K562 (cell line): ENCODE measurements at regions not wholly inside any gene's neighbourhood (a gene's known extent, or its start where the extent isn't known, plus 50 kb on each side); places are given as distances from the start of the nearest gene placed in this dataset.

ENCODE experiments used
- ATAC-seq: fragments of 200-7000 bp; cut with Tn5 transposase; 3 replicates; pipeline ENCODE4 v1.9.1; 2020; ENCODE audit warnings: moderate library complexity
- BruUV-seq: library from RNA; stranded (reverse); fragments of 400-500 nt; replicated peaks from 2 replicates; lab custom pipeline; 2021; lab: Mats Ljungman, UMichigan
- CTCF ChIA-PET: fragments of 300-600 bp; formaldehyde crosslinking; extraction: SDS; loops from one replicate; lab custom pipeline; 2021; ENCODE audit warnings: low intra/inter-chr PET ratio; lab: Yijun Ruan, JAX
- POLR2A ChIA-PET: fragments of 300-600, 350-650 bp; sonication (Branson Sonifier 250); formaldehyde crosslinking; extraction: SDS; loops from one replicate; lab custom pipeline; 2021; ENCODE audit warnings: antibody characterized with exemption, inconsistent platforms; lab: Yijun Ruan, JAX
- DNase-seq, 4 experiments: peaks; one replicate each; pipeline versions ENCODE4 v3.0.0 to v3.0.0-alpha.2; 2011 to 2018; ENCODE audit warnings: low spot score in 3 of 4, mixed read lengths in 3 of 4; ENCODE audit errors: extremely low read depth in 1 of 4
- FAIRE-seq: peaks from 2 replicates; lab custom pipeline; 2011; peaks lifted over from hg19 to GRCh38; lab: Jason Lieb, UNC
- H2AFZ ChIP-seq: 2 replicates; pipeline ENCODE4 v1.6.0; 2011; ENCODE audit warnings: low read depth, low read length, control low read depth, inconsistent platforms
- H3K27ac ChIP-seq: fragments of 200-600 bp; 3 replicates; pipeline ENCODE4 v1.8.0; 2011; ENCODE audit warnings: low read depth, mild to moderate bottlenecking, control low read depth, inconsistent platforms, low read length, moderate library complexity, mixed read lengths; ENCODE audit errors: extremely low read depth
- H3K27me3 ChIP-seq, 2 experiments: fragments of 300-600 bp in 1 of 2; 2 replicates in 1 of 2; 3 replicates in 1 of 2; pipeline versions ENCODE4 v1.6.0 to v1.8.0; 2011; ENCODE audit warnings: inconsistent platforms in 2 of 2, low read length in 2 of 2, mild to moderate bottlenecking in 1 of 2, mixed read lengths in 1 of 2, moderate library complexity in 1 of 2; ENCODE audit not compliant: control insufficient read depth in 2 of 2, insufficient read depth in 2 of 2
- H3K36me3 ChIP-seq: fragments of 300-600 bp; 3 replicates; pipeline ENCODE4 v1.8.0; 2011; ENCODE audit warnings: mild to moderate bottlenecking, low read length, inconsistent platforms; ENCODE audit not compliant: control insufficient read depth, insufficient read depth
- H3K4me1 ChIP-seq, 2 experiments: fragments of 200-600 bp in 1 of 2; replicated peaks in 1 of 2; 2 replicates in 1 of 2; 3 replicates in 1 of 2; pipeline versions ENCODE4 v1.5.1 to v1.8.0; 2011; ENCODE audit warnings: inconsistent platforms in 2 of 2, low read length in 2 of 2, mild to moderate bottlenecking in 1 of 2, mixed read lengths in 1 of 2, moderate library complexity in 1 of 2; ENCODE audit not compliant: control insufficient read depth in 2 of 2, insufficient read depth in 2 of 2
- H3K4me2 ChIP-seq: 2 replicates; pipeline ENCODE4 v1.6.1; 2011; ENCODE audit warnings: low read length, control low read depth, inconsistent platforms, mixed read lengths; ENCODE audit not compliant: insufficient read depth
- H3K4me3 ChIP-seq: fragments of 200-600 bp; sonication (generic), shearing (Covaris generic); 2 replicates; pipeline ENCODE4 v1.5.1; 2016; ENCODE audit warnings: control low read depth, inconsistent platforms
- H3K79me2 ChIP-seq: fragments of 200-600 bp; 3 replicates; pipeline ENCODE4 v1.8.0; 2011; ENCODE audit warnings: low read length, inconsistent platforms; ENCODE audit not compliant: control insufficient read depth, insufficient read depth
- H3K9ac ChIP-seq, 2 experiments: 2 replicates each; pipeline versions ENCODE4 v1.6.0 to v1.6.1; 2011; ENCODE audit warnings: low read depth in 2 of 2, low read length in 2 of 2, control low read depth in 1 of 2, inconsistent platforms in 1 of 2, mild to moderate bottlenecking in 1 of 2, mixed read lengths in 1 of 2; ENCODE audit not compliant: insufficient read depth in 1 of 2
- H3K9me1 ChIP-seq: one replicate; pipeline ENCODE4 v1.6.0; 2011; ENCODE audit warnings: inconsistent platforms, mild to moderate bottlenecking, low read length, moderate library complexity; ENCODE audit not compliant: control insufficient read depth, insufficient read depth
- H3K9me3 ChIP-seq: replicated peaks from 2 replicates; pipeline ENCODE4 v1.5.1; 2011; ENCODE audit warnings: low read depth, low read length, inconsistent platforms; ENCODE audit not compliant: control insufficient read depth, insufficient read depth
- H4K20me1 ChIP-seq: replicated peaks from 2 replicates; pipeline ENCODE4 v1.6.1; 2011; ENCODE audit warnings: low read length, inconsistent platforms, mixed read lengths; ENCODE audit not compliant: control insufficient read depth, insufficient read depth
- BRCA1 ChIP-seq, 2 experiments: fragments of 450-650 bp in 1 of 2; sonication (generic) in 1 of 2; formaldehyde crosslinking in 1 of 2; IDR thresholded peaks; 2 replicates each; pipeline versions ENCODE4 v1.5.0 to v1.6.1; 2017 to 2020; ENCODE audit warnings: mild to moderate bottlenecking in 1 of 2, missing genetic modification reagents in 1 of 2
- CBX5 ChIP-seq: IDR thresholded peaks from 2 replicates; pipeline ENCODE4 v1.6.1; 2014; ENCODE audit warnings: low read depth, borderline replicate concordance
- ETS1 ChIP-seq: conservative IDR thresholded peaks from 2 replicates; pipeline ENCODE4 v1.6.1; 2011; ENCODE audit warnings: low read depth, mild to moderate bottlenecking, low read length; ENCODE audit not compliant: control insufficient read depth
- FOXJ2 ChIP-seq: fragments of 200-800 bp; sonication (Bioruptor generic); IDR thresholded peaks from 2 replicates; pipeline ENCODE4 v1.6.1; 2016; ENCODE audit warnings: missing genetic modification characterization, missing compliant biosample characterization
- HNRNPK ChIP-seq: fragments of 200-400 bp; formaldehyde crosslinking; IDR thresholded peaks from one replicate; pipeline ENCODE4 v1.6.1; 2018; ENCODE audit warnings: mild to moderate bottlenecking, low read depth, low read length; ENCODE audit not compliant: poor library complexity, severe bottlenecking
- WHSC1 ChIP-seq: IDR thresholded peaks from one replicate; pipeline ENCODE4 v1.6.1; 2012; ENCODE audit warnings: low read length, control low read depth, inconsistent platforms
- WGBS: fragments of 100-300 bp; shearing (Covaris generic); methylation state at CpG from one replicate; pipeline ENCODE4 v1.1.6; 2016; ENCODE audit warnings: low coverage, mixed read lengths; ENCODE audit not compliant: insufficient coverage; ENCODE audit errors: missing lambda C conversion rate; 5-methylcytosine and 5-hydroxymethylcytosine counted together
- in situ Hi-C: fragments of 300-500 bp; cut with MboI; formaldehyde crosslinking; loops from 4 replicates; pipeline ENCODE4 v1.15.0; 2018; ENCODE audit warnings: inconsistent platforms, mixed read lengths
- intact Hi-C: fragments of 100-400 bp; cut with micrococcal nuclease; formaldehyde crosslinking; loops from 2 replicates; pipeline ENCODE4 v1.14.2; 2022
- TF ChIP-seq, protein P1 (sequence below): fragments of 450-650 bp; IDR thresholded peaks from 2 replicates; pipeline ENCODE4 v1.6.1; 2016; ENCODE audit warnings: mild to moderate bottlenecking, moderate library complexity
- TF ChIP-seq, protein P2 (sequence below): fragments of 250-450 bp; sonication (Bioruptor Pico); IDR thresholded peaks from 2 replicates; pipeline ENCODE4 v1.4.0; 2020; ENCODE audit warnings: mild to moderate bottlenecking

DNA sequence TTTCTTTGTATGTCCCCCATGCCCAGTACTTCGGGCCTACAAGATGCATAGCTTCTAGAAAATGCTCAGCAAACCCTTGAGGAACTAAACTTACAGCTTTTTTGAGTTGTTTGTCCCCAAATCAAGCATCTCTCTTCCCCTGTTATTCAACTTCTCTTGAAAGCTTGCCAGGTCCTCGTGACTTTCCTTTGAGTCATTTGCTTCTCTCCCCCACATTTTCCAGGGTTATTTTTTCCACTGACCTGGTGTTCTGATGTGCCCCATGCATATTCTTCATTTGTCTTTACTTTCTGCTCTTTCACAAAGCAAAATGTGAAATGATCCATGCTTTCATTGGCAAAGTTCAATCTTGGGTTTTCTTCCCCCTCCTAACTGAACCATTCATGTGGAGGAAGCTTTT is 204.8 kb downstream of the TFAP2A start:
- H3K36me3 ChIP-seq = no peaks in the 10 kb centered on the region
- H3K79me2 ChIP-seq = no peaks in the 10 kb centered on the region
- in situ Hi-C loops = no loop called here
- CTCF ChIA-PET = no interaction called here
- H3K9me3 ChIP-seq = no peaks in the 10 kb centered on the region
- BruUV-seq = no TSS peak
- WGBS = 0% methylated on average over 2 of the region's 2 CpGs
- H3K27ac ChIP-seq = no peak overlapping the region
- no peak for ATAC-seq
- no peaks in the 10 kb centered on the region for H4K20me1 ChIP-seq
- H3K4me3 ChIP-seq = no peak overlapping the region
- DNase-seq = no peak
- no peaks in the 10 kb centered on the region; a peak in 1 of 5 replicates for H3K27me3 ChIP-seq
- no peak for FAIRE-seq
- H3K4me2 ChIP-seq = no peak overlapping the region
- H3K4me1 ChIP-seq = no peaks in the 10 kb centered on the region
- H2AFZ ChIP-seq = no peak overlapping the region
- no peaks in the 10 kb centered on the region for H3K9me1 ChIP-seq
- POLR2A ChIA-PET = no interaction called here
- H3K9ac ChIP-seq = no peak overlapping the region
- intact Hi-C loops = no loop called here
- no peak for TF ChIP-seq HNRNPK
- TF ChIP-seq BRCA1 (IDR thresholded peaks at IDR 0.05) = no peak
- no peak for TF ChIP-seq BRCA1 (CRISPR knock-in tag; IDR thresholded peaks at IDR 0.05)
- TF ChIP-seq, protein P1, sequence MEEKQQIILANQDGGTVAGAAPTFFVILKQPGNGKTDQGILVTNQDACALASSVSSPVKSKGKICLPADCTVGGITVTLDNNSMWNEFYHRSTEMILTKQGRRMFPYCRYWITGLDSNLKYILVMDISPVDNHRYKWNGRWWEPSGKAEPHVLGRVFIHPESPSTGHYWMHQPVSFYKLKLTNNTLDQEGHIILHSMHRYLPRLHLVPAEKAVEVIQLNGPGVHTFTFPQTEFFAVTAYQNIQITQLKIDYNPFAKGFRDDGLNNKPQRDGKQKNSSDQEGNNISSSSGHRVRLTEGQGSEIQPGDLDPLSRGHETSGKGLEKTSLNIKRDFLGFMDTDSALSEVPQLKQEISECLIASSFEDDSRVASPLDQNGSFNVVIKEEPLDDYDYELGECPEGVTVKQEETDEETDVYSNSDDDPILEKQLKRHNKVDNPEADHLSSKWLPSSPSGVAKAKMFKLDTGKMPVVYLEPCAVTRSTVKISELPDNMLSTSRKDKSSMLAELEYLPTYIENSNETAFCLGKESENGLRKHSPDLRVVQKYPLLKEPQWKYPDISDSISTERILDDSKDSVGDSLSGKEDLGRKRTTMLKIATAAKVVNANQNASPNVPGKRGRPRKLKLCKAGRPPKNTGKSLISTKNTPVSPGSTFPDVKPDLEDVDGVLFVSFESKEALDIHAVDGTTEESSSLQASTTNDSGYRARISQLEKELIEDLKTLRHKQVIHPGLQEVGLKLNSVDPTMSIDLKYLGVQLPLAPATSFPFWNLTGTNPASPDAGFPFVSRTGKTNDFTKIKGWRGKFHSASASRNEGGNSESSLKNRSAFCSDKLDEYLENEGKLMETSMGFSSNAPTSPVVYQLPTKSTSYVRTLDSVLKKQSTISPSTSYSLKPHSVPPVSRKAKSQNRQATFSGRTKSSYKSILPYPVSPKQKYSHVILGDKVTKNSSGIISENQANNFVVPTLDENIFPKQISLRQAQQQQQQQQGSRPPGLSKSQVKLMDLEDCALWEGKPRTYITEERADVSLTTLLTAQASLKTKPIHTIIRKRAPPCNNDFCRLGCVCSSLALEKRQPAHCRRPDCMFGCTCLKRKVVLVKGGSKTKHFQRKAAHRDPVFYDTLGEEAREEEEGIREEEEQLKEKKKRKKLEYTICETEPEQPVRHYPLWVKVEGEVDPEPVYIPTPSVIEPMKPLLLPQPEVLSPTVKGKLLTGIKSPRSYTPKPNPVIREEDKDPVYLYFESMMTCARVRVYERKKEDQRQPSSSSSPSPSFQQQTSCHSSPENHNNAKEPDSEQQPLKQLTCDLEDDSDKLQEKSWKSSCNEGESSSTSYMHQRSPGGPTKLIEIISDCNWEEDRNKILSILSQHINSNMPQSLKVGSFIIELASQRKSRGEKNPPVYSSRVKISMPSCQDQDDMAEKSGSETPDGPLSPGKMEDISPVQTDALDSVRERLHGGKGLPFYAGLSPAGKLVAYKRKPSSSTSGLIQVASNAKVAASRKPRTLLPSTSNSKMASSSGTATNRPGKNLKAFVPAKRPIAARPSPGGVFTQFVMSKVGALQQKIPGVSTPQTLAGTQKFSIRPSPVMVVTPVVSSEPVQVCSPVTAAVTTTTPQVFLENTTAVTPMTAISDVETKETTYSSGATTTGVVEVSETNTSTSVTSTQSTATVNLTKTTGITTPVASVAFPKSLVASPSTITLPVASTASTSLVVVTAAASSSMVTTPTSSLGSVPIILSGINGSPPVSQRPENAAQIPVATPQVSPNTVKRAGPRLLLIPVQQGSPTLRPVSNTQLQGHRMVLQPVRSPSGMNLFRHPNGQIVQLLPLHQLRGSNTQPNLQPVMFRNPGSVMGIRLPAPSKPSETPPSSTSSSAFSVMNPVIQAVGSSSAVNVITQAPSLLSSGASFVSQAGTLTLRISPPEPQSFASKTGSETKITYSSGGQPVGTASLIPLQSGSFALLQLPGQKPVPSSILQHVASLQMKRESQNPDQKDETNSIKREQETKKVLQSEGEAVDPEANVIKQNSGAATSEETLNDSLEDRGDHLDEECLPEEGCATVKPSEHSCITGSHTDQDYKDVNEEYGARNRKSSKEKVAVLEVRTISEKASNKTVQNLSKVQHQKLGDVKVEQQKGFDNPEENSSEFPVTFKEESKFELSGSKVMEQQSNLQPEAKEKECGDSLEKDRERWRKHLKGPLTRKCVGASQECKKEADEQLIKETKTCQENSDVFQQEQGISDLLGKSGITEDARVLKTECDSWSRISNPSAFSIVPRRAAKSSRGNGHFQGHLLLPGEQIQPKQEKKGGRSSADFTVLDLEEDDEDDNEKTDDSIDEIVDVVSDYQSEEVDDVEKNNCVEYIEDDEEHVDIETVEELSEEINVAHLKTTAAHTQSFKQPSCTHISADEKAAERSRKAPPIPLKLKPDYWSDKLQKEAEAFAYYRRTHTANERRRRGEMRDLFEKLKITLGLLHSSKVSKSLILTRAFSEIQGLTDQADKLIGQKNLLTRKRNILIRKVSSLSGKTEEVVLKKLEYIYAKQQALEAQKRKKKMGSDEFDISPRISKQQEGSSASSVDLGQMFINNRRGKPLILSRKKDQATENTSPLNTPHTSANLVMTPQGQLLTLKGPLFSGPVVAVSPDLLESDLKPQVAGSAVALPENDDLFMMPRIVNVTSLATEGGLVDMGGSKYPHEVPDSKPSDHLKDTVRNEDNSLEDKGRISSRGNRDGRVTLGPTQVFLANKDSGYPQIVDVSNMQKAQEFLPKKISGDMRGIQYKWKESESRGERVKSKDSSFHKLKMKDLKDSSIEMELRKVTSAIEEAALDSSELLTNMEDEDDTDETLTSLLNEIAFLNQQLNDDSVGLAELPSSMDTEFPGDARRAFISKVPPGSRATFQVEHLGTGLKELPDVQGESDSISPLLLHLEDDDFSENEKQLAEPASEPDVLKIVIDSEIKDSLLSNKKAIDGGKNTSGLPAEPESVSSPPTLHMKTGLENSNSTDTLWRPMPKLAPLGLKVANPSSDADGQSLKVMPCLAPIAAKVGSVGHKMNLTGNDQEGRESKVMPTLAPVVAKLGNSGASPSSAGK = no peak
- no peak for TF ChIP-seq CBX5
- no peak for TF ChIP-seq ETS1
- no peak for TF ChIP-seq WHSC1
- peak; percentile 74 for TF ChIP-seq FOXJ2 (tag)
- TF ChIP-seq, protein P2, sequence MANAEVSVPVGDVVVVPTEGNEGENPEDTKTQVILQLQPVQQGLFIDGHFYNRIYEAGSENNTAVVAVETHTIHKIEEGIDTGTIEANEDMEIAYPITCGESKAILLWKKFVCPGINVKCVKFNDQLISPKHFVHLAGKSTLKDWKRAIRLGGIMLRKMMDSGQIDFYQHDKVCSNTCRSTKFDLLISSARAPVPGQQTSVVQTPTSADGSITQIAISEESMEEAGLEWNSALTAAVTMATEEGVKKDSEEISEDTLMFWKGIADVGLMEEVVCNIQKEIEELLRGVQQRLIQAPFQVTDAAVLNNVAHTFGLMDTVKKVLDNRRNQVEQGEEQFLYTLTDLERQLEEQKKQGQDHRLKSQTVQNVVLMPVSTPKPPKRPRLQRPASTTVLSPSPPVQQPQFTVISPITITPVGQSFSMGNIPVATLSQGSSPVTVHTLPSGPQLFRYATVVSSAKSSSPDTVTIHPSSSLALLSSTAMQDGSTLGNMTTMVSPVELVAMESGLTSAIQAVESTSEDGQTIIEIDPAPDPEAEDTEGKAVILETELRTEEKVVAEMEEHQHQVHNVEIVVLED (CRISPR knock-in tag) = no peak
